IMR-90 (cell line): ENCODE measurements at regions not wholly inside any gene's neighbourhood (a gene's known extent, or its start where the extent isn't known, plus 50 kb on each side); places are given as distances from the start of the nearest gene placed in this dataset.

Experiments
- ATAC-seq: fragments of 200-7000 bp; cut with Tn5 transposase; 2 replicates; pipeline ENCODE4 v1.9.1; 2020; ENCODE audit warnings: low read depth, mild to moderate bottlenecking, moderate library complexity
- BruUV-seq: library from RNA; stranded (reverse); fragments of 400-500 nt; replicated peaks from 2 replicates; lab custom pipeline; 2021; lab: Mats Ljungman, UMichigan
- CTCF ChIA-PET: fragments of 300-600 bp; formaldehyde crosslinking; extraction: SDS; loops from one replicate; lab custom pipeline; 2021; ENCODE audit warnings: antibody characterized with exemption; lab: Yijun Ruan, JAX
- POLR2A ChIA-PET: fragments of 300-600 bp; sonication (Branson Sonifier 250); formaldehyde crosslinking; loops from one replicate; lab custom pipeline; 2022; ENCODE audit warnings: antibody characterized with exemption; ENCODE audit not compliant: unreplicated experiment; lab: Charles Lee
- DNase-seq: peaks from one replicate; pipeline ENCODE4 v3.0.0; 2013
- H2AFZ ChIP-seq: replicated peaks from 2 replicates; pipeline ENCODE3; 2013; ENCODE audit warnings: low read length, mild to moderate bottlenecking; ENCODE audit not compliant: poor library complexity
- H2AK5ac ChIP-seq: 2 replicates; pipeline ENCODE4 v1.6.1; 2013; ENCODE audit warnings: low read depth, low read length, inconsistent platforms
- H2AK9ac ChIP-seq: replicated peaks from 2 replicates; pipeline ENCODE3; 2013; ENCODE audit warnings: mild to moderate bottlenecking, low read depth, low read length, moderate library complexity; ENCODE audit not compliant: poor library complexity
- H2BK120ac ChIP-seq: 2 replicates; pipeline ENCODE4 v1.6.1; 2013; ENCODE audit warnings: low read depth, low read length, inconsistent platforms
- H2BK15ac ChIP-seq: 3 replicates; pipeline ENCODE4 v1.6.1; 2013; ENCODE audit warnings: low read depth, low read length, inconsistent platforms
- H2BK20ac ChIP-seq: 2 replicates; pipeline ENCODE4 v1.6.1; 2013; ENCODE audit warnings: low read depth, mild to moderate bottlenecking, inconsistent platforms, low read length, moderate library complexity
- H2BK5ac ChIP-seq: 2 replicates; pipeline ENCODE4 v1.6.1; 2013; ENCODE audit warnings: mild to moderate bottlenecking, low read depth, low read length, inconsistent platforms; ENCODE audit not compliant: poor library complexity, severe bottlenecking
- H3K14ac ChIP-seq: replicated peaks from 2 replicates; pipeline ENCODE4 v1.6.1; 2013; ENCODE audit warnings: low read depth, low read length, inconsistent platforms
- H3K18ac ChIP-seq: 2 replicates; pipeline ENCODE4 v1.6.1; 2013; ENCODE audit warnings: low read depth, low read length, control low read depth
- H3K23ac ChIP-seq: 2 replicates; pipeline ENCODE4 v1.6.1; 2013; ENCODE audit warnings: low read depth, low read length, inconsistent platforms
- H3K27ac ChIP-seq: 2 replicates; pipeline ENCODE4 v1.5.1; 2013; ENCODE audit warnings: mild to moderate bottlenecking, control low read depth, low read length; ENCODE audit not compliant: insufficient read depth
- H3K27me3 ChIP-seq: 2 replicates; pipeline ENCODE4 v1.6.1; 2013; ENCODE audit warnings: low read length; ENCODE audit not compliant: control insufficient read depth, insufficient read depth
- H3K36me3 ChIP-seq: 2 replicates; pipeline ENCODE4 v1.6.1; 2013; ENCODE audit warnings: low read length, mixed read lengths; ENCODE audit not compliant: control insufficient read depth, insufficient read depth
- H3K4ac ChIP-seq: 2 replicates; pipeline ENCODE4 v1.6.1; 2013; ENCODE audit warnings: low read depth, low read length, inconsistent platforms
- H3K4me1 ChIP-seq: 2 replicates; pipeline ENCODE4 v1.6.1; 2013; ENCODE audit warnings: low read length, mixed read lengths; ENCODE audit not compliant: control insufficient read depth, insufficient read depth
- H3K4me2 ChIP-seq: 2 replicates; pipeline ENCODE4 v1.6.1; 2013; ENCODE audit warnings: low read depth, mild to moderate bottlenecking, control low read depth, low read length, moderate library complexity
- H3K4me3 ChIP-seq: 2 replicates; pipeline ENCODE4 v1.5.1; 2013; ENCODE audit warnings: low read depth, mild to moderate bottlenecking, control low read depth, low read length, moderate library complexity; ENCODE audit not compliant: insufficient read depth
- H3K56ac ChIP-seq: 2 replicates; pipeline ENCODE4 v1.6.1; 2013; ENCODE audit warnings: low read length, inconsistent platforms; ENCODE audit not compliant: insufficient read depth; ENCODE audit errors: extremely low read depth
- H3K79me1 ChIP-seq, 2 experiments: 2 replicates each; pipeline ENCODE4 v1.6.1; 2013; ENCODE audit warnings: low read length in 2 of 2, inconsistent platforms in 1 of 2, low read depth in 1 of 2
- H3K9ac ChIP-seq: 2 replicates; pipeline ENCODE4 v1.6.1; 2013; ENCODE audit warnings: low read depth, low read length, control low read depth
- H3K9me1 ChIP-seq: 2 replicates; pipeline ENCODE4 v1.6.1; 2013; ENCODE audit warnings: low read length, inconsistent platforms; ENCODE audit not compliant: insufficient read depth
- H3K9me3 ChIP-seq: 2 replicates; pipeline ENCODE4 v1.6.1; 2013; ENCODE audit warnings: low read length; ENCODE audit not compliant: control insufficient read depth, insufficient read depth
- H4K20me1 ChIP-seq: 2 replicates; pipeline ENCODE4 v1.6.1; 2013; ENCODE audit warnings: low read length, inconsistent platforms; ENCODE audit not compliant: insufficient read depth
- H4K5ac ChIP-seq: 2 replicates; pipeline ENCODE4 v1.6.1; 2013; ENCODE audit warnings: mild to moderate bottlenecking, low read depth, low read length, control low read depth
- H4K8ac ChIP-seq, 2 experiments: 2 replicates each; pipeline ENCODE4 v1.6.1; 2013; ENCODE audit warnings: low read depth in 2 of 2, low read length in 2 of 2, control low read depth in 1 of 2, inconsistent platforms in 1 of 2
- H4K91ac ChIP-seq: 2 replicates; pipeline ENCODE4 v1.6.1; 2013; ENCODE audit warnings: low read depth, low read length, inconsistent platforms; ENCODE audit not compliant: insufficient read depth
- POLR2A ChIP-seq: IDR thresholded peaks from 2 replicates; pipeline ENCODE4 v1.6.1; 2012; ENCODE audit warnings: mild to moderate bottlenecking, low read depth, low read length
- SMC3 ChIP-seq: fragments of 150-350 bp; IDR thresholded peaks from 2 replicates; pipeline ENCODE4 v1.6.1; 2016; ENCODE audit warnings: low read depth, mild to moderate bottlenecking, antibody characterized with exemption, low read length, moderate library complexity
- WGBS, 2 experiments: methylation state at CpG; one replicate each; pipeline versions ENCODE4 v1.1.5 to v1.1.7; 2013; ENCODE audit warnings: missing lambda C conversion rate in 2 of 2; ENCODE audit not compliant: insufficient read length in 1 of 2; ENCODE audit errors: extremely low coverage in 2 of 2; 5-methylcytosine and 5-hydroxymethylcytosine counted together
- dilution Hi-C: fragments of 300-500 bp; cut with HindIII; formaldehyde crosslinking; loops from one replicate; pipeline ENCODE4 v1.14.3; 2018; ENCODE audit warnings: low sequenced_read_pairs; ENCODE audit not compliant: unreplicated experiment
- in situ Hi-C: fragments of 300-500 bp; cut with MboI; formaldehyde crosslinking; loops from 3 replicates; pipeline ENCODE4 v1.14.3; 2019; ENCODE audit warnings: low sequenced_read_pairs, inconsistent platforms, mixed read lengths
- intact Hi-C: fragments of 100-400 bp; cut with micrococcal nuclease; formaldehyde crosslinking; loops from 2 replicates; pipeline ENCODE4 v1.10.0; 2022

DNA sequence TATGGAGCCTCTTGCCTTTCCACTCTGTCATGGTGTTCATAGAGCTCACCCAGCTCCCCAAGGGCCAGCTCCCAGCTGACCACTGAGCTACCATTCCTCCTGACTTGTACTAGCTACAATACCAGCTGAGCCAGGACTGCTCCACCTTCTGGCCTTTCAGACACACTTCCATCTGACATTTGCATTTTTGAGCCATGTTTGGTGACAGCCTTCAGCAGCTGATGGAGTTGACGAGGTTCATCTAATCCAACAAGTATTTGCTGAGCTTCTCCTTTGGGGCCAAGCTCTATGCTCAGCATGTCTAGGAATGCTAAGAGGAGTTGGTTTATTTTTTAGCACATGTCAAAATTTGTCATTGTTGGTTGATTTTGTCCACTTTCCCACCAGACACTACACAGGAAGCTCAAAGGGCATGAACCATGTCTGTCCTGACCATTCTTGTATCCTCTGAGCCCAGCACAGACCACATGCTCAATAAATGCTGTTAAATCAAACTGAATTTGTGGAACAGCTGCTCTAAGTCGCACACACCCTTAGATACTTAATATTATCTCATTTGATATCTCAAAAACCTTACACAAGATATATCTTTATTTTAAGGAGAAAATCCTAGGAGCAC, 142.6 kb upstream of the PPARGC1A start:
- Histone ChIP-seq H3K18ac (no peak overlapping the region; the same call in 1 of the 2 replicates), H2BK20ac (peak overlapping the region; percentile 43; the same call in 1 of the 2 replicates), H3K79me1 (no peaks in the 10 kb centered on the region), H3K9me1 (peaks cover 5% of the 10 kb centered on the region; the same call in 1 of the 2 replicates), H3K4me1 (0 out of 2 replicates have a peak, but pooled peaks cover 3% of the 10 kb centered on the region), H3K27me3 (no peaks in the 10 kb centered on the region), H3K4me3 (no peak overlapping the region), H3K4me2 (no peak overlapping the region), H4K8ac (no peak overlapping the region), H4K5ac (0 out of 2 replicates have a peak overlapping the region, but pooled peaks have one; percentile 43), H4K91ac (0 out of 2 replicates have a peak overlapping the region, but pooled peaks have one; percentile 29), H2BK120ac (0 out of 2 replicates have a peak overlapping the region, but pooled peaks have one; percentile 16), H2AFZ (no peak overlapping the region), H3K27ac (no peak overlapping the region), H4K20me1 (no peaks in the 10 kb centered on the region), H2AK5ac (no peak overlapping the region), H3K9ac (no peak overlapping the region), H2BK15ac (peak overlapping the region; percentile 34; the same call in 1 of the 3 replicates), H3K4ac (peak overlapping the region; percentile 35; the same call in 1 of the 2 replicates), H3K56ac (no peak overlapping the region), H3K23ac (no peak overlapping the region), H3K36me3 (no peaks in the 10 kb centered on the region), H3K14ac (no peak overlapping the region), H2BK5ac (no peak overlapping the region), H3K9me3 (no peaks in the 10 kb centered on the region), H2AK9ac (no peak overlapping the region)
- DNase-seq (peak; percentile 8), ATAC-seq (no peak; the same call in 1 of the 2 replicates)
- no CpG with 5 or more reads among the region's 2 CpGs for WGBS, 2 experiments
- CTCF ChIA-PET, result interaction anchor here (1.0 kb wide), 1 partner anchor 9 kb away, joined by 3 read pairs; no protein-coding TSS in a partner anchor
- intact Hi-C loops (loop anchor here (5.0 kb wide), 1 partner anchor 95 kb away; no protein-coding TSS in a partner anchor), in situ Hi-C loops (no loop called here), dilution Hi-C loops (no loop called here)
- 0 out of 2 replicates have a peak, but pooled peaks have one; percentile 16 for TF ChIP-seq SMC3
- no peak for TF ChIP-seq POLR2A
- no TSS peak for BruUV-seq
- POLR2A ChIA-PET, result no interaction called here
